Esophagus squamous epithelium (tissue), 4 donors: ENCODE measurements at regions not wholly inside any gene's neighbourhood (a gene's known extent, or its start where the extent isn't known, plus 50 kb on each side); places are given as distances from the start of the nearest gene placed in this dataset.

Source experiments
- POLR2A ChIP-seq, 4 donors: fragments of 450-650 bp; IDR thresholded peaks; one replicate each; pipeline ENCODE4 v1.6.1; 2017; ENCODE audit warnings: antibody characterized with exemption in 4 of 4, mild to moderate bottlenecking in 4 of 4, moderate library complexity in 3 of 4
- TF ChIP-seq, protein P1 (sequence below), 6 experiments: fragments of 450-650 bp in 4 of 6; fragments of 200-600 bp in 2 of 6; sonication (generic) in 2 of 6; IDR thresholded peaks; one replicate each; pipeline ENCODE4 v1.5.1; 2016 to 2019; ENCODE audit warnings: antibody characterized with exemption in 6 of 6, mild to moderate bottlenecking in 4 of 6, moderate library complexity in 4 of 6

DNA sequence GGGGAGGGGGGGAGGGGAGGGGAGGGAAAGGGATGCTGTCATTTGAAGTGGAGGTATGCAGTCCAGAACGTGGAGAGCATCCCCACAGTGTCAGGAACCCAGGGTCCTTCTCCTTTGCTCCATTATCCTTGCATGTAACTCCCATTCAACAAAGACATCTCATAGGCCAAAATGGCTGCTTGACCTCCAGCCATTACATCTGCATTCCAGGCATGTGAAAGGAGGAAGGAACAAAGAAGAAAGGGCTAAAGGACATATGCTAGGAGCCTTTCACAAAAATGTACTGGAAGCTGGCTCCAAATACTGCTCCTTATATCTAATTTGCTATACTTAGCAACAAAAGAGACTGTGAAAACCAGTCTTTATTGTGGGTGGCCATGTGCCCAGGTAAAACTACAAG is 87.0 kb upstream of the CRHR1 start:
- TF ChIP-seq, protein P1, sequence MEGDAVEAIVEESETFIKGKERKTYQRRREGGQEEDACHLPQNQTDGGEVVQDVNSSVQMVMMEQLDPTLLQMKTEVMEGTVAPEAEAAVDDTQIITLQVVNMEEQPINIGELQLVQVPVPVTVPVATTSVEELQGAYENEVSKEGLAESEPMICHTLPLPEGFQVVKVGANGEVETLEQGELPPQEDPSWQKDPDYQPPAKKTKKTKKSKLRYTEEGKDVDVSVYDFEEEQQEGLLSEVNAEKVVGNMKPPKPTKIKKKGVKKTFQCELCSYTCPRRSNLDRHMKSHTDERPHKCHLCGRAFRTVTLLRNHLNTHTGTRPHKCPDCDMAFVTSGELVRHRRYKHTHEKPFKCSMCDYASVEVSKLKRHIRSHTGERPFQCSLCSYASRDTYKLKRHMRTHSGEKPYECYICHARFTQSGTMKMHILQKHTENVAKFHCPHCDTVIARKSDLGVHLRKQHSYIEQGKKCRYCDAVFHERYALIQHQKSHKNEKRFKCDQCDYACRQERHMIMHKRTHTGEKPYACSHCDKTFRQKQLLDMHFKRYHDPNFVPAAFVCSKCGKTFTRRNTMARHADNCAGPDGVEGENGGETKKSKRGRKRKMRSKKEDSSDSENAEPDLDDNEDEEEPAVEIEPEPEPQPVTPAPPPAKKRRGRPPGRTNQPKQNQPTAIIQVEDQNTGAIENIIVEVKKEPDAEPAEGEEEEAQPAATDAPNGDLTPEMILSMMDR (IDR thresholded peaks at IDR 0.05): no peak
- no peak for TF ChIP-seq POLR2A (IDR thresholded peaks at IDR 0.05)
